ENCODE measurements at regions not wholly inside any gene's neighbourhood (a gene's known extent, or its start where the extent isn't known, plus 50 kb on each side); places are given as distances from the start of the nearest gene placed in this dataset.

GRCh38 chr2:151083856-151084795 lies 177.5 kb downstream of the RBM43 start:
- TF ChIP-seq CTCF (IDR thresholded peaks at IDR 0.05; ENCODE audit: low read length) (no peak), EZH2phosphoT487 (IDR thresholded peaks at IDR 0.05; ENCODE audit: low read length) (no peak), EZH2 (optimal IDR thresholded peaks at IDR 0.05; ENCODE audit: low read depth, low read length) (no peak)
